Prostate gland (tissue), 2 donors: ENCODE measurements at regions not wholly inside any gene's neighbourhood (a gene's known extent, or its start where the extent isn't known, plus 50 kb on each side); places are given as distances from the start of the nearest gene placed in this dataset.

Source experiments
- CTCF ChIP-seq, 4 experiments: fragments of 200-600 bp in 2 of 4; fragments of 450-650 bp in 2 of 4; sonication (generic) in 2 of 4; IDR thresholded peaks; 1 replicate in 3 of 4; 2 replicates in 1 of 4; pipeline ENCODE4 v1.5.1; 2016 to 2019; ENCODE audit warnings: antibody characterized with exemption in 4 of 4, mild to moderate bottlenecking in 2 of 4, moderate library complexity in 2 of 4
- POLR2A ChIP-seq: fragments of 450-650 bp; IDR thresholded peaks from one replicate; pipeline ENCODE4 v1.6.1; 2016; ENCODE audit warnings: antibody characterized with exemption, mild to moderate bottlenecking

GRCh38 chr18:34957864-34958259 lies 83.4 kb upstream of the MAPRE2 start:
- no peak for TF ChIP-seq CTCF (IDR thresholded peaks at IDR 0.05)
- no peak for TF ChIP-seq POLR2A
